GM12878 (cell line): ENCODE measurements at regions not wholly inside any gene's neighbourhood (a gene's known extent, or its start where the extent isn't known, plus 50 kb on each side); places are given as distances from the start of the nearest gene placed in this dataset.

ENCODE experiments used
- ATAC-seq: fragments of 200-7000 bp; cut with Tn5 transposase; 3 replicates; pipeline ENCODE4 v1.9.1; 2020; ENCODE audit warnings: mild to moderate bottlenecking, moderate library complexity
- BruUV-seq: library from RNA; stranded (reverse); fragments of 400-500 nt; replicated peaks from 2 replicates; lab custom pipeline; 2021; lab: Mats Ljungman, UMichigan
- CTCF ChIA-PET: fragments of 300-600 bp; sonication (Branson Sonifier 250); formaldehyde crosslinking; extraction: SDS; loops from one replicate; lab custom pipeline; 2021; ENCODE audit warnings: inconsistent platforms; lab: Yijun Ruan, JAX
- POLR2A ChIA-PET: fragments of 350-600 bp; formaldehyde crosslinking; extraction: SDS; loops from one replicate; lab custom pipeline; 2021; ENCODE audit warnings: inconsistent platforms; lab: Charles Lee
- RAD21 ChIA-PET: fragments of 300-600 bp; sonication (Branson Sonifier 250); formaldehyde crosslinking; loops from one replicate; lab custom pipeline; 2023; ENCODE audit warnings: antibody characterized with exemption; ENCODE audit not compliant: unreplicated experiment; lab: Charles Lee
- SMC1A ChIA-PET: fragments of 300-600 bp; sonication (Branson Sonifier 250); formaldehyde crosslinking; loops from one replicate; lab custom pipeline; 2023; ENCODE audit not compliant: unreplicated experiment, uncharacterized antibody; lab: Charles Lee
- DNase-seq: peaks from one replicate; pipeline ENCODE4 v3.0.0-alpha.2; 2011; ENCODE audit warnings: low read depth, low spot score
- FAIRE-seq: peaks from 3 replicates; lab custom pipeline; 2011; peaks lifted over from hg19 to GRCh38; lab: Jason Lieb, UNC
- H2AFZ ChIP-seq: 2 replicates; pipeline ENCODE4 v1.6.0; 2011; ENCODE audit warnings: low read depth, low read length, control low read depth; ENCODE audit not compliant: control insufficient read depth
- H3K27ac ChIP-seq: 2 replicates; pipeline ENCODE4 v1.5.1; 2011; ENCODE audit warnings: control low read depth; ENCODE audit not compliant: control insufficient read depth, insufficient read depth
- H3K27me3 ChIP-seq, 2 experiments: replicated peaks in 1 of 2; 2 replicates each; pipeline versions ENCODE4 v1.6.0 to v1.6.1; 2011; ENCODE audit warnings: low read length in 1 of 2; ENCODE audit not compliant: control insufficient read depth in 2 of 2, insufficient read depth in 2 of 2
- H3K36me3 ChIP-seq, 2 experiments: 2 replicates each; pipeline ENCODE4 v1.5.1; 2011; ENCODE audit warnings: low read length in 1 of 2; ENCODE audit not compliant: control insufficient read depth in 2 of 2, insufficient read depth in 2 of 2
- H3K4me1 ChIP-seq: 2 replicates; pipeline ENCODE4 v1.6.1; 2011; ENCODE audit warnings: mild to moderate bottlenecking, low read length, moderate library complexity, mixed read lengths; ENCODE audit not compliant: control insufficient read depth, insufficient read depth
- H3K4me2 ChIP-seq: 2 replicates; pipeline ENCODE4 v1.6.0; 2011; ENCODE audit warnings: control low read depth; ENCODE audit not compliant: control insufficient read depth, insufficient read depth
- H3K4me3 ChIP-seq: fragments of 200-600 bp; sonication (generic); 2 replicates; pipeline ENCODE4 v1.5.1; 2016
- H3K79me2 ChIP-seq: 2 replicates; pipeline ENCODE4 v1.6.0; 2011; ENCODE audit warnings: low read length; ENCODE audit not compliant: control insufficient read depth, insufficient read depth
- H3K9ac ChIP-seq: 2 replicates; pipeline ENCODE4 v1.8.0; 2011; ENCODE audit warnings: low read length, control low read depth, mixed read lengths; ENCODE audit not compliant: control insufficient read depth, insufficient read depth
- H3K9me3 ChIP-seq: replicated peaks from 3 replicates; pipeline ENCODE4 v1.5.1; 2011; ENCODE audit warnings: mild to moderate bottlenecking, low read length; ENCODE audit not compliant: control insufficient read depth, insufficient read depth
- H4K20me1 ChIP-seq: 2 replicates; pipeline ENCODE4 v1.6.0; 2011; ENCODE audit not compliant: control insufficient read depth, insufficient read depth
- ATF7 ChIP-seq: fragments of 450-650 bp; IDR thresholded peaks from 2 replicates; pipeline ENCODE4 v1.6.1; 2016; ENCODE audit warnings: low read depth, mild to moderate bottlenecking
- CHD1 ChIP-seq: IDR thresholded peaks from 2 replicates; pipeline ENCODE4 v1.6.1; 2012; ENCODE audit warnings: low read depth, low read length, improper control_type of control experiment
- NFIC ChIP-seq: IDR thresholded peaks from 2 replicates; pipeline ENCODE4 v1.6.1; 2012; ENCODE audit warnings: low read depth, mild to moderate bottlenecking, inconsistent platforms, low read length, moderate library complexity
- NFYA ChIP-seq: IDR thresholded peaks from 2 replicates; pipeline ENCODE4 v1.6.1; 2011; ENCODE audit warnings: low read depth, mild to moderate bottlenecking, low read length, improper control_type of control experiment, borderline replicate concordance
- ZZZ3 ChIP-seq: IDR thresholded peaks from 2 replicates; pipeline ENCODE4 v1.6.1; 2011; ENCODE audit warnings: low read depth; ENCODE audit not compliant: control insufficient read depth, insufficient read length
- WGBS: methylation state at CpG from one replicate; pipeline ENCODE4 v1.1.6; 2016; ENCODE audit warnings: low lambda C conversion rate; ENCODE audit not compliant: insufficient replicate concordance, insufficient coverage; ENCODE audit errors: missing lambda C conversion rate; 5-methylcytosine and 5-hydroxymethylcytosine counted together
- in situ Hi-C: fragments of 300-500 bp; cut with MboI; formaldehyde crosslinking; loops from 9 replicates; pipeline ENCODE4 v1.14.3; 2018; ENCODE audit warnings: mixed read lengths
- intact Hi-C: fragments of 100-400 bp; cut with micrococcal nuclease; formaldehyde crosslinking; loops from one replicate; pipeline ENCODE4 v1.14.2; 2022; ENCODE audit not compliant: unreplicated experiment

DNA sequence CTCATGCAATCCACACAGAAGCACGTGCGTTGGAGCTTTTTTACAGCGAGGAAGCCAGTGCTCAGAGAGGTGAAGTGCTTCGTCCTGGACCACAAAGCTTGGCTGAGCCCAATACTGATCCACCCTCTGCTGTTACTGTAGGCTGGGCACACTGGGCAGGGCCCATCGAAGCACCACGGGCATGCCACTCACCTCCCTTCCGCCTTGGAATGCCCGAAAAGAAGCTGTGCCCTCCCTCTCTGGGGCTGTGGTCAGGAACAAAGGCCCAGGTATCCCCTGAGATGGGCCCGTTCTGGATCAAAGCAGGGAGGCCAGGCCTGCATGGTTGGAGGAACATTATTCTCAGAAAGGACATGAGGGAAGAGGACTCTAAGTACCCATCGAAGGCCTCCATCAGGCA, 206.7 kb upstream of the C1orf174 start:
- Histone ChIP-seq H3K4me3 (no peak overlapping the region), H2AFZ (no peak overlapping the region), H3K9ac (no peak overlapping the region)
- POLR2A ChIA-PET = no interaction called here
- in situ Hi-C loops (no loop called here), intact Hi-C loops (no loop called here)
- SMC1A ChIA-PET = no interaction called here
- TF ChIP-seq NFYA (no peak), NFIC (no peak), CHD1 (no peak), ATF7 (no peak)
- TF ChIP-seq, all 136 proteins: peak for 0
- no peaks in the 10 kb centered on the region for H3K36me3 ChIP-seq
- H3K9me3 ChIP-seq = no peaks in the 10 kb centered on the region
- no peak overlapping the region for H3K4me2 ChIP-seq
- no peak for ATAC-seq
- no peaks in the 10 kb centered on the region for H3K79me2 ChIP-seq
- DNase-seq = no peak
- no peaks in the 10 kb centered on the region for H3K27me3 ChIP-seq
- BruUV-seq = no TSS peak
- no peak overlapping the region for H3K27ac ChIP-seq
- ChIA-PET CTCF (no interaction called here), RAD21 (no interaction called here)
- WGBS = 5% methylated on average over 10 of the region's 10 CpGs
- FAIRE-seq = no peak
- H4K20me1 ChIP-seq = no peaks in the 10 kb centered on the region
- H3K4me1 ChIP-seq = no peaks in the 10 kb centered on the region

DNA sequence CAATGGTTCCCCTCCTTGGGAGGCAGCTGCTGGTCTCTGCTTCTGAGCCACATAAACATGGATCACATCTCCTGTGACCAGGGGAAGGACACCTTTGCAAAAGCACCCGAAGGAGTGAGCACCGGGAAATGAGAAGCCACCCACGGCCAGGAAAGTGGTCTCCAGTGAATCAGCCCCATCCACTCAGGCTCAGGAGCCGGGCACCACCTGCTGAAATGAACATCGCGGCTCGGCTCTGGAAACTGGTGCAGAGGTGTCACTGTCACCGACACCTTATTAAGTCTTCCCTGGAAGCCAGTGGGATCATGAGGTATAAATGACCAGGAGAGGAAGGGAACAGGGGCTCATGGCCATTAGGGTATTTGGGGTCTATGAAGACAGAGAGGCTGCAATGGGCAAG, 207.2 kb upstream of the C1orf174 start:
- no peaks in the 10 kb centered on the region for H3K27me3 ChIP-seq
- ChIA-PET SMC1A (no interaction called here), CTCF (no interaction called here), RAD21 (no interaction called here), POLR2A (no interaction called here)
- no peaks in the 10 kb centered on the region for H4K20me1 ChIP-seq
- in situ Hi-C loops = no loop called here
- no peak overlapping the region for H3K27ac ChIP-seq
- no peak for TF ChIP-seq ZZZ3
- H2AFZ ChIP-seq = no peak overlapping the region
- FAIRE-seq (no peak), DNase-seq (no peak), ATAC-seq (no peak)
- 11% methylated on average over 8 of the region's 8 CpGs for WGBS
- intact Hi-C loops = no loop called here
- no peaks in the 10 kb centered on the region for H3K4me1 ChIP-seq
- no peak overlapping the region for H3K4me2 ChIP-seq
- no peaks in the 10 kb centered on the region for H3K79me2 ChIP-seq
- no peak overlapping the region for H3K4me3 ChIP-seq
- H3K9ac ChIP-seq = no peak overlapping the region
- no TSS peak for BruUV-seq
- H3K9me3 ChIP-seq = no peaks in the 10 kb centered on the region
- H3K36me3 ChIP-seq = no peaks in the 10 kb centered on the region
